Activated CD4-positive, alpha-beta T cell treated with anti-CD3 and anti-CD28 coated beads for 36 hours (primary cell): ENCODE measurements at regions not wholly inside any gene's neighbourhood (a gene's known extent, or its start where the extent isn't known, plus 50 kb on each side); places are given as distances from the start of the nearest gene placed in this dataset.

Experiments
- ATAC-seq: fragments of 200-7000 bp; cut with Tn5 transposase; one replicate; pipeline ENCODE4 v1.10.0; 2021; ENCODE audit warnings: mild to moderate bottlenecking, moderate library complexity
- CTCF ChIA-PET: fragments of 350-600 bp; sonication (Branson Sonifier 250); formaldehyde crosslinking; loops from one replicate; lab custom pipeline; 2021; ENCODE audit warnings: antibody characterized with exemption; lab: Charles Lee
- POLR2A ChIA-PET: fragments of 350-600 bp; sonication (Branson Sonifier 250); formaldehyde crosslinking; loops from one replicate; lab custom pipeline; 2021; ENCODE audit warnings: antibody characterized with exemption, inconsistent platforms; lab: Charles Lee
- DNase-seq: peaks from one replicate; pipeline ENCODE4 v3.0.0-alpha.2; 2020
- H3K27ac Mint-ChIP-seq: one replicate; pipeline ENCODE4 v1.8.0; 2021; ENCODE audit warnings: mixed read lengths
- H3K27me3 Mint-ChIP-seq: one replicate; pipeline ENCODE4 v1.8.0; 2021; ENCODE audit warnings: mixed read lengths
- H3K36me3 Mint-ChIP-seq: one replicate; pipeline ENCODE4 v1.8.0; 2021; ENCODE audit warnings: low read depth, mixed read lengths
- H3K4me1 Mint-ChIP-seq: one replicate; pipeline ENCODE4 v1.8.0; 2021; ENCODE audit warnings: mixed read lengths
- H3K4me3 Mint-ChIP-seq: one replicate; pipeline ENCODE4 v1.8.0; 2021; ENCODE audit warnings: mild to moderate bottlenecking, moderate library complexity, mixed read lengths
- H3K9me3 Mint-ChIP-seq: one replicate; pipeline ENCODE4 v1.8.0; 2021; ENCODE audit warnings: low read depth, mixed read lengths
- intact Hi-C, 2 experiments: fragments of 100-400 bp; cut with DNase I in 1 of 2; cut with micrococcal nuclease in 1 of 2; formaldehyde crosslinking; loops; one replicate each; pipeline versions ENCODE4 v1.14.2 to v1.15.1; 2022 to 2024; cut with DNase I, micrococcal nuclease

GRCh38 chr14:43247877-43248276 is 1259.2 kb downstream of the FSCB start:
- Mint-ChIP-seq H3K27ac (no peak overlapping the region), H3K9me3 (peaks cover 5% of the 10 kb centered on the region)
- POLR2A ChIA-PET: no interaction called here

GRCh38 chr14:43244142-43244625 is 1262.9 kb downstream of the FSCB start:
- intact Hi-C loops: no loop called here
- CTCF ChIA-PET: no interaction called here
- no peak for DNase-seq
- H3K9me3 Mint-ChIP-seq: peaks cover 11% of the 10 kb centered on the region
- H3K27me3 Mint-ChIP-seq: no peaks in the 10 kb centered on the region
- POLR2A ChIA-PET: no interaction called here
- no peaks in the 10 kb centered on the region for H3K4me1 Mint-ChIP-seq
- ATAC-seq: no peak
- H3K36me3 Mint-ChIP-seq: no peaks in the 10 kb centered on the region
- no peak overlapping the region for H3K27ac Mint-ChIP-seq
- H3K4me3 Mint-ChIP-seq: no peak overlapping the region

More at GRCh38 chr14:43247877-43248276, 1259.2 kb downstream of the FSCB start:
- Mint-ChIP-seq H3K4me1 (no peaks in the 10 kb centered on the region), H3K4me3 (no peak overlapping the region), H3K27me3 (no peaks in the 10 kb centered on the region), H3K36me3 (no peaks in the 10 kb centered on the region)
- CTCF ChIA-PET: no interaction called here
- intact Hi-C loops: no loop called here
- no peak for ATAC-seq
- DNase-seq: no peak

- CTCF ChIA-PET: interaction anchor here (1.5 kb wide), 1 partner anchor 29 kb away, joined by 3 read pairs; no protein-coding TSS in a partner anchor
- no peak for ATAC-seq
Measured at GRCh38 chr14:43243168-43243567, 1263.9 kb downstream of the FSCB start.

GRCh38 chr14:43232261-43232660 is 1274.8 kb downstream of the FSCB start:
- peaks cover 11% of the 10 kb centered on the region for H3K9me3 Mint-ChIP-seq
- CTCF ChIA-PET: no interaction called here
- POLR2A ChIA-PET: no interaction called here
- no peaks in the 10 kb centered on the region for H3K4me1 Mint-ChIP-seq
- ATAC-seq (no peak), DNase-seq (no peak)
- H3K27ac Mint-ChIP-seq: no peak overlapping the region
- H3K4me3 Mint-ChIP-seq: no peak overlapping the region
- no peaks in the 10 kb centered on the region for H3K27me3 Mint-ChIP-seq
- intact Hi-C loops: no loop called here
- H3K36me3 Mint-ChIP-seq: no peaks in the 10 kb centered on the region

More at GRCh38 chr14:43243168-43243567, 1263.9 kb downstream of the FSCB start:
- H3K9me3 Mint-ChIP-seq: peaks cover 7% of the 10 kb centered on the region
- no peak for DNase-seq
- H3K27me3 Mint-ChIP-seq: no peaks in the 10 kb centered on the region
- H3K36me3 Mint-ChIP-seq: no peaks in the 10 kb centered on the region
- intact Hi-C loops: no loop called here
- H3K4me3 Mint-ChIP-seq: no peak overlapping the region
- no peaks in the 10 kb centered on the region for H3K4me1 Mint-ChIP-seq
- no peak overlapping the region for H3K27ac Mint-ChIP-seq
- POLR2A ChIA-PET: no interaction called here

- intact Hi-C loops: no loop called here
- H3K4me3 Mint-ChIP-seq: no peak overlapping the region
- H3K36me3 Mint-ChIP-seq: no peaks in the 10 kb centered on the region
- no peak overlapping the region for H3K27ac Mint-ChIP-seq
- H3K27me3 Mint-ChIP-seq: no peaks in the 10 kb centered on the region
- ATAC-seq (no peak), DNase-seq (no peak)
- no peaks in the 10 kb centered on the region for H3K4me1 Mint-ChIP-seq
- ChIA-PET CTCF (no interaction called here), POLR2A (no interaction called here)
- peaks cover 10% of the 10 kb centered on the region for H3K9me3 Mint-ChIP-seq
Measured at GRCh38 chr14:43215524-43215923, 1291.6 kb downstream of the FSCB start.

GRCh38 chr14:43207189-43207588 is 1299.9 kb downstream of the FSCB start:
- Mint-ChIP-seq H3K9me3 (peaks cover 9% of the 10 kb centered on the region), H3K4me1 (no peaks in the 10 kb centered on the region), H3K27ac (no peak overlapping the region), H3K27me3 (no peaks in the 10 kb centered on the region), H3K36me3 (no peaks in the 10 kb centered on the region), H3K4me3 (no peak overlapping the region)
- intact Hi-C loops: no loop called here
- ATAC-seq: no peak
- POLR2A ChIA-PET: no interaction called here
- no peak for DNase-seq
- CTCF ChIA-PET: interaction anchor here (0.7 kb wide), 1 partner anchor 837 kb away, joined by 3 read pairs; no protein-coding TSS in a partner anchor

GRCh38 chr14:43204816-43205215 is 1302.3 kb downstream of the FSCB start:
- Mint-ChIP-seq H3K27me3 (no peaks in the 10 kb centered on the region), H3K9me3 (peaks cover 11% of the 10 kb centered on the region), H3K4me1 (no peaks in the 10 kb centered on the region), H3K4me3 (no peak overlapping the region), H3K27ac (no peak overlapping the region), H3K36me3 (no peaks in the 10 kb centered on the region)
- intact Hi-C loops: no loop called here
- DNase-seq (no peak), ATAC-seq (no peak)
- CTCF ChIA-PET: no interaction called here
- POLR2A ChIA-PET: no interaction called here

GRCh38 chr14:43200519-43200918 is 1306.6 kb downstream of the FSCB start:
- Mint-ChIP-seq H3K36me3 (no peaks in the 10 kb centered on the region), H3K4me1 (no peaks in the 10 kb centered on the region), H3K27me3 (no peaks in the 10 kb centered on the region), H3K27ac (no peak overlapping the region), H3K4me3 (no peak overlapping the region), H3K9me3 (peaks cover 9% of the 10 kb centered on the region)
- CTCF ChIA-PET: no interaction called here
- intact Hi-C loops: no loop called here
- ATAC-seq (no peak), DNase-seq (no peak)
- POLR2A ChIA-PET: no interaction called here

GRCh38 chr14:43198465-43198864 is 1308.6 kb downstream of the FSCB start:
- H3K27ac Mint-ChIP-seq: no peak overlapping the region
- ATAC-seq (no peak), DNase-seq (no peak)
- no peaks in the 10 kb centered on the region for H3K4me1 Mint-ChIP-seq
- no peaks in the 10 kb centered on the region for H3K27me3 Mint-ChIP-seq
- H3K36me3 Mint-ChIP-seq: no peaks in the 10 kb centered on the region
- peaks cover 8% of the 10 kb centered on the region for H3K9me3 Mint-ChIP-seq
- POLR2A ChIA-PET: interaction anchor here (0.7 kb wide), 1 partner anchor 94 kb away, joined by 3 read pairs; no protein-coding TSS in a partner anchor
- intact Hi-C loops: no loop called here
- CTCF ChIA-PET: no interaction called here
- H3K4me3 Mint-ChIP-seq: no peak overlapping the region

GRCh38 chr14:43184540-43184939 is 1322.5 kb downstream of the FSCB start:
- H3K4me1 Mint-ChIP-seq: no peaks in the 10 kb centered on the region
- POLR2A ChIA-PET: no interaction called here

GRCh38 chr14:43183916-43184315 is 1323.2 kb downstream of the FSCB start:
- H3K27me3 Mint-ChIP-seq: no peaks in the 10 kb centered on the region
- ChIA-PET CTCF (interaction anchor here (1.4 kb wide), 1 partner anchor 10 kb away, joined by 3 read pairs; no protein-coding TSS in a partner anchor), POLR2A (no interaction called here)
- intact Hi-C loops: no loop called here
- H3K4me1 Mint-ChIP-seq: no peaks in the 10 kb centered on the region
- H3K36me3 Mint-ChIP-seq: no peaks in the 10 kb centered on the region
- H3K27ac Mint-ChIP-seq: no peak overlapping the region
- ATAC-seq: no peak
- H3K4me3 Mint-ChIP-seq: no peak overlapping the region
- no peak for DNase-seq
- peaks cover 13% of the 10 kb centered on the region for H3K9me3 Mint-ChIP-seq

More at GRCh38 chr14:43184540-43184939, 1322.5 kb downstream of the FSCB start:
- CTCF ChIA-PET: no interaction called here
- DNase-seq (no peak), ATAC-seq (no peak)
- H3K36me3 Mint-ChIP-seq: no peaks in the 10 kb centered on the region
- no peak overlapping the region for H3K27ac Mint-ChIP-seq
- intact Hi-C loops: no loop called here
- H3K4me3 Mint-ChIP-seq: no peak overlapping the region
- H3K27me3 Mint-ChIP-seq: no peaks in the 10 kb centered on the region
- H3K9me3 Mint-ChIP-seq: peaks cover 16% of the 10 kb centered on the region

- Mint-ChIP-seq H3K4me3 (no peak overlapping the region), H3K9me3 (peaks cover 10% of the 10 kb centered on the region), H3K27ac (no peak overlapping the region), H3K36me3 (no peaks in the 10 kb centered on the region), H3K4me1 (no peaks in the 10 kb centered on the region), H3K27me3 (no peaks in the 10 kb centered on the region)
- ATAC-seq (no peak), DNase-seq (no peak)
- POLR2A ChIA-PET: no interaction called here
- intact Hi-C loops: no loop called here
- CTCF ChIA-PET: no interaction called here
Measured at GRCh38 chr14:43175896-43176295, 1331.2 kb downstream of the FSCB start.
